Calu3 (cell line): ENCODE measurements at regions not wholly inside any gene's neighbourhood (a gene's known extent, or its start where the extent isn't known, plus 50 kb on each side); places are given as distances from the start of the nearest gene placed in this dataset.

Experiments used
- BruUV-seq: library from RNA; stranded (reverse); fragments of 400-500 nt; replicated peaks from 2 replicates; lab custom pipeline; 2021; lab: Mats Ljungman, UMichigan
- CTCF ChIA-PET: fragments of 300-600 bp; sonication (Branson Sonifier 250); formaldehyde crosslinking; loops from one replicate; lab custom pipeline; 2022; ENCODE audit warnings: antibody characterized with exemption; lab: Charles Lee
- DNase-seq: peaks from one replicate; pipeline ENCODE4 v3.0.0; 2022
- H3K27ac Mint-ChIP-seq: one replicate; pipeline ENCODE4 v1.8.0; 2022; ENCODE audit warnings: mixed read lengths; ENCODE audit not compliant: unreplicated experiment
- H3K27me3 Mint-ChIP-seq: one replicate; pipeline ENCODE4 v1.8.0; 2022; ENCODE audit warnings: mixed read lengths; ENCODE audit not compliant: unreplicated experiment
- H3K36me3 Mint-ChIP-seq: one replicate; pipeline ENCODE4 v1.8.0; 2022; ENCODE audit warnings: mild to moderate bottlenecking, moderate library complexity, mixed read lengths; ENCODE audit not compliant: insufficient read depth, unreplicated experiment
- H3K4me1 Mint-ChIP-seq: one replicate; pipeline ENCODE4 v1.8.0; 2022; ENCODE audit warnings: mild to moderate bottlenecking, low read depth, mixed read lengths; ENCODE audit not compliant: unreplicated experiment
- H3K4me3 Mint-ChIP-seq: one replicate; pipeline ENCODE4 v1.8.0; 2022; ENCODE audit warnings: mild to moderate bottlenecking, low read depth, moderate library complexity, mixed read lengths; ENCODE audit not compliant: unreplicated experiment
- H3K9me3 Mint-ChIP-seq: one replicate; pipeline ENCODE4 v1.8.0; 2022; ENCODE audit warnings: low read depth, mixed read lengths; ENCODE audit not compliant: unreplicated experiment
- CTCF ChIP-seq: fragments of 200-600 bp; IDR thresholded peaks from one replicate; pipeline ENCODE4 v1.8.0; 2022; ENCODE audit warnings: antibody characterized with exemption; ENCODE audit not compliant: unreplicated experiment
- intact Hi-C: fragments of 100-400 bp; cut with micrococcal nuclease; formaldehyde crosslinking; loops from one replicate; pipeline ENCODE4 v1.10.0; 2022; ENCODE audit not compliant: unreplicated experiment

DNA sequence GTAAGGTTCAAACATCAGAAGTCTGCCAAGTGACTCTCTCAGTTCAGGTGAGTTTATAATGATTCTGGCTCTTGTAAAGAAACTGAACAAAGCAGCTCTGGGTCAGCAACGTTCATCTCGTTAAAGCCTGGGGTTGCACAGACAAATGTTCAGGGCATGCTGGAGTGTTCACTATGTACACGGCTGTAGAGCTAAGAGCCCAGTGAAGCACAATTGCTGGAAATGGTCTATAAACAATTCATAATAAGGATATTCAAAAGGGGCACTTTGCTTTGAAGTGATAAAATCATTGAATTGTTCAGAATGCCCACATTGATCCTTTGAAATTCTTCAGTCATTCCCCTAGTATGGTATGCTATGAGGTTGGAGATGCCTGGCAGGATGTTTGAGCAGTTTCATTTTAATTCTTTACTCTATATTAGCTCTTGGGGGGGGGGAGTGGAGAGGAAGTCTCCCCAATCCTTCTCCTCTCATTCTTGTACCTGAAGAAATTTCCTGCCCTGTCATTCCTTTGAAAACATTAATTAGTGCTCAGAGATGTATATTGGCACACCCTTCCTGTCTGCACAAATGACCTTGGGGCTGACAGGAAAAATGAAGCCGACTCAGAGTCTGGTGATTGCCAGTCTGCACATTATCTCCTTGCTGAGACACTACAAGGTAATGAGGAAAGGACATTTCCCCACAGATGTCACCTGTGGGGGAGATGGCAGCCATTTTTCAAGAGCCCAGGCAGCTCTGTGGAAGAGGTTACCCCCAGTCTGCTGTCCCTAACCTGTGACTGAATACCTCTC, 145.5 kb downstream of the DLEU7 start:
- DNase-seq, result no peak
- CTCF ChIA-PET, result no interaction called here
- Mint-ChIP-seq H3K36me3 (no peaks in the 10 kb centered on the region), H3K27me3 (no peaks in the 10 kb centered on the region), H3K4me1 (no peaks in the 10 kb centered on the region), H3K9me3 (no peaks in the 10 kb centered on the region), H3K27ac (no peak overlapping the region), H3K4me3 (no peak overlapping the region)
- intact Hi-C loops, result no loop called here
- no peak for TF ChIP-seq CTCF
- BruUV-seq, result no TSS peak

GRCh38 chr13:50699874-50700663, 143.4 kb downstream of the DLEU7 start:
- intact Hi-C loops, result no loop called here
- no peak for TF ChIP-seq CTCF
- Mint-ChIP-seq H3K4me3 (no peak overlapping the region), H3K36me3 (no peaks in the 10 kb centered on the region), H3K4me1 (no peaks in the 10 kb centered on the region), H3K9me3 (no peaks in the 10 kb centered on the region), H3K27me3 (no peaks in the 10 kb centered on the region), H3K27ac (no peak overlapping the region)
- CTCF ChIA-PET, result no interaction called here
- no TSS peak for BruUV-seq
- DNase-seq, result no peak

DNA sequence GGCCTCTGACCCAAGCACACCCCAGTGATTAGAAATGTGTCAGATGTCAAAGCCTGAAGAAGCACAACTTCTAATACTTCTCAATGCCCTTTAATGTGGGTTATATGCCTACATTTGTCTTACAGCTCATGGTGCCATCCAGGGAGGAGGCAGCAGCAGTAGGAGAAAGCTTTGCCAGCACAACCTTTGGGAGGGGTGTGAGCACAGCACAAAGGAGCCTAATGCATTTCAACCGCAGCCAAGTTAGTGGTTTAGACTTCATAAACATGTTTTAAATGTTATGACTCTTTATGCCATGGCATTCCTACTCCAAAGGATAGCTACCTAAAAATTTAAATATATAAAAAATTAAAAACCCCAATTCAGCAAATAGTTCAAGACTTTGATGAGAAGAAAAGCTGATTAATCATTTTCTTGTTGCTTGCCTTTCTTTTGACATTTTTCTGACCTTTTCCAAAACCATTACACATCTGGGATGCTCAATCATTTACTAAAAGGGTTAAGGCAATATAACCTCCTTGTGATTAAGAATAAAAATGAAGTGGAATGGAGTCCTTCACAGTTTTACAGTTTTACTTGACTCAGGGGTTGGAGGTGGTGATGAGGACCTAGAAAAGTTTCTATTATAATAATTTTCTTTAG, 142.7 kb downstream of the DLEU7 start:
- H3K4me3 Mint-ChIP-seq, result no peak overlapping the region
- no peaks in the 10 kb centered on the region for H3K36me3 Mint-ChIP-seq
- H3K27ac Mint-ChIP-seq, result no peak overlapping the region
- H3K4me1 Mint-ChIP-seq, result no peaks in the 10 kb centered on the region
- intact Hi-C loops, result no loop called here
- H3K9me3 Mint-ChIP-seq, result no peaks in the 10 kb centered on the region
- no peak for DNase-seq
- BruUV-seq, result no TSS peak
- no peaks in the 10 kb centered on the region for H3K27me3 Mint-ChIP-seq
- CTCF ChIA-PET, result no interaction called here
- TF ChIP-seq CTCF, result no peak

DNA sequence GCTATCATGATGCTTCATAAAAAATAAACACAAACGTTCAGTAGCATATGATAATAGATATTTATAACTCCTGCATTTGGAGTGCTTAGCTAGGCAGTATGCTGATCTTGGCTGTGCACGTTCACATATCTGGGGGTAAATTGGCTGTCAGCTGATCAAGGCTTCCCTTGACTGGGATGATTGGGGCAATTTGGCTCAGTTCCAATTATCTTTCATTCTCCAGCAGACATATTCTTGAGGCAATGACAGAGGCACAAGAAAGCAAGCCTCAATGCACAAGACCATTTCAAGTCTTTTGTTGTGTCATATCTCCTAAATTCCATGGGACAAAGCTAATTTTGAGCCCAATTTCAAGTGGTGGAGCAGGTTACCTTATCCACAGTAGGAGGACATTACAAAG, 142.0 kb downstream of the DLEU7 start:
- H3K4me3 Mint-ChIP-seq, result no peak overlapping the region
- no peak for TF ChIP-seq CTCF
- no TSS peak for BruUV-seq
- no peaks in the 10 kb centered on the region for H3K4me1 Mint-ChIP-seq
- H3K27ac Mint-ChIP-seq, result no peak overlapping the region
- no peak for DNase-seq
- intact Hi-C loops, result no loop called here
- no peaks in the 10 kb centered on the region for H3K27me3 Mint-ChIP-seq
- CTCF ChIA-PET, result interaction anchor here (0.7 kb wide), 1 partner anchor 192 kb away, joined by 7 read pairs; no protein-coding TSS in a partner anchor
- H3K36me3 Mint-ChIP-seq, result no peaks in the 10 kb centered on the region
- no peaks in the 10 kb centered on the region for H3K9me3 Mint-ChIP-seq
